Ascending aorta (tissue), 2 donors: ENCODE measurements at regions not wholly inside any gene's neighbourhood (a gene's known extent, or its start where the extent isn't known, plus 50 kb on each side); places are given as distances from the start of the nearest gene placed in this dataset.
A peak's percentile ranks its signal among the peaks of the same experiment; 100 is the strongest.

Experiments
- DNase-seq, 2 donors: peaks; one replicate each; pipeline ENCODE4 v3.0.0-alpha.2; 2019; ENCODE audit warnings: low spot score in 2 of 2
- H3K27ac ChIP-seq, 2 donors: fragments of 200-600 bp; sonication (generic); one replicate each; pipeline ENCODE4 v1.5.1; 2016 to 2017; ENCODE audit warnings: mild to moderate bottlenecking in 1 of 2
- H3K27me3 ChIP-seq: fragments of 200-600 bp; sonication (generic); one replicate; pipeline ENCODE4 v1.5.1; 2017
- H3K36me3 ChIP-seq, 2 donors: fragments of 200-600 bp; sonication (generic); one replicate each; pipeline ENCODE4 v1.5.1; 2016
- H3K4me1 ChIP-seq, 2 donors: fragments of 200-600 bp; sonication (generic); one replicate each; pipeline ENCODE4 v1.5.1; 2016 to 2017; ENCODE audit warnings: mild to moderate bottlenecking in 1 of 2
- H3K4me3 ChIP-seq, 2 donors: fragments of 200-600 bp; sonication (generic); one replicate each; pipeline ENCODE4 v1.5.1; 2016 to 2017; ENCODE audit warnings: mild to moderate bottlenecking in 1 of 2
- H3K9me3 ChIP-seq, 2 donors: fragments of 200-600 bp; sonication (generic); one replicate each; pipeline ENCODE4 v1.5.1; 2016
- intact Hi-C: fragments of 100-400 bp; cut with DNase I; formaldehyde crosslinking; loops from one replicate; pipeline ENCODE4 v1.15.1; 2023
- TF ChIP-seq, protein P1 (sequence below), 3 experiments: fragments of 200-600 bp in 2 of 3; fragments of 450-650 bp in 1 of 3; sonication (generic) in 2 of 3; IDR thresholded peaks; one replicate each; pipeline ENCODE4 v1.5.1; 2016 to 2019; ENCODE audit warnings: antibody characterized with exemption in 3 of 3, mild to moderate bottlenecking in 1 of 3, moderate library complexity in 1 of 3

- H3K4me3 ChIP-seq, result peak overlapping the region in 1 of 2 donors; percentile 27
- H3K4me1 ChIP-seq, result peaks cover 19 to 22% of the 10 kb centered on the region in 2 donors
- H3K27me3 ChIP-seq, result no peaks in the 10 kb centered on the region
- DNase-seq, result peak; percentile 85 to 99
- intact Hi-C loops, result loop anchor here (5.0 to 10.0 kb wide), 3 partner anchors 191 to 994 kb away; partner anchors contain the start of gene OTULIN
- H3K27ac ChIP-seq, result peak overlapping the region; percentile 91 to 92
- no peaks in the 10 kb centered on the region for H3K9me3 ChIP-seq
- H3K36me3 ChIP-seq, result no peaks in the 10 kb centered on the region
- TF ChIP-seq, protein P1, sequence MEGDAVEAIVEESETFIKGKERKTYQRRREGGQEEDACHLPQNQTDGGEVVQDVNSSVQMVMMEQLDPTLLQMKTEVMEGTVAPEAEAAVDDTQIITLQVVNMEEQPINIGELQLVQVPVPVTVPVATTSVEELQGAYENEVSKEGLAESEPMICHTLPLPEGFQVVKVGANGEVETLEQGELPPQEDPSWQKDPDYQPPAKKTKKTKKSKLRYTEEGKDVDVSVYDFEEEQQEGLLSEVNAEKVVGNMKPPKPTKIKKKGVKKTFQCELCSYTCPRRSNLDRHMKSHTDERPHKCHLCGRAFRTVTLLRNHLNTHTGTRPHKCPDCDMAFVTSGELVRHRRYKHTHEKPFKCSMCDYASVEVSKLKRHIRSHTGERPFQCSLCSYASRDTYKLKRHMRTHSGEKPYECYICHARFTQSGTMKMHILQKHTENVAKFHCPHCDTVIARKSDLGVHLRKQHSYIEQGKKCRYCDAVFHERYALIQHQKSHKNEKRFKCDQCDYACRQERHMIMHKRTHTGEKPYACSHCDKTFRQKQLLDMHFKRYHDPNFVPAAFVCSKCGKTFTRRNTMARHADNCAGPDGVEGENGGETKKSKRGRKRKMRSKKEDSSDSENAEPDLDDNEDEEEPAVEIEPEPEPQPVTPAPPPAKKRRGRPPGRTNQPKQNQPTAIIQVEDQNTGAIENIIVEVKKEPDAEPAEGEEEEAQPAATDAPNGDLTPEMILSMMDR (IDR thresholded peaks at IDR 0.05), result no peak
Observed at GRCh38 chr5:15008476-15008875, 136.9 kb upstream of the ANKH start.

DNA sequence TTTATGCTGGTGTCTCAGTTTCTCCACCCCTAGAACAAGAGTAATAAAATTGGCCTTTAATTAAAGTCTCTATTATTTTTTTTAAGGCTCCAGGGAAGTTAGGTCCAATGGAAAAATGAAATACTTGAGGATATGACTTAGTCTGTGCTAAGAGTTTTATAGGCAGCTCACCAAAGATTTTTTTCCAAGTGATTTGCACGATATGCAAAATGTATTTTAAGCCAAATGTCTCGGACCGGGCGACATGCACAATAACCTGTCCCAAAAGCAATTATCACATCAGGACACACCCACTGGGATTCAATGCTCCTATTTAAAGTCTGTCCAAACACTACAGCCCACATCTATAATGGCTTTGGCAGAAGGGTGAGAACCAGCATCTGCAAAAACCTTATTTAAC is 136.1 kb upstream of the ANKH start:
- intact Hi-C loops, result loop anchor here (5.0 to 10.0 kb wide), 3 partner anchors 190 to 993 kb away; partner anchors contain the start of gene OTULIN
- Histone ChIP-seq H3K4me1 (peaks cover 20 to 22% of the 10 kb centered on the region in 2 donors), H3K27me3 (no peaks in the 10 kb centered on the region), H3K9me3 (no peaks in the 10 kb centered on the region), H3K4me3 (peak overlapping the region in 1 of 2 donors; percentile 27), H3K27ac (peak overlapping the region; percentile 91 to 92), H3K36me3 (no peaks in the 10 kb centered on the region)
- TF ChIP-seq, protein P1 (IDR thresholded peaks at IDR 0.05), result no peak
- peak in 1 of 2 donors; percentile 68 for DNase-seq

DNA sequence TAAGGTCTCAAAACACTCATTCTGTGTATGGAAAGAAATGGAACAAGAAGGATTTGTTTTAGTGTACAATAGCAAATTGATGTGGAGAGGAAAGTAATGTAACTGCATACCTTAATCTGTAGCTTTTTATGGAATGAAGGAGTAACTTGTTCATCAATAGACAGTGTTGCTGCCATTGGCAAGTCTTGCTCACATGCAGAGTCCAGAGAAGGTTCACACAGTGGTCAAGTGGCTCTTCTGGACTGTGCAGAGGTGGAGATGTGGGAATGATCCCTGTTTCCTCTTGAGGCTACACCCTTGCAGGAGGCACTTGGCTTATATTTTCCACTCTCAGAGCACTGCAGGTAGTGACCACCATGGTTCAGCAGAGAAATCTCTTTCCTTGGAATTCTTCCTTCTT is 132.9 kb upstream of the ANKH start:
- Histone ChIP-seq H3K36me3 (no peaks in the 10 kb centered on the region), H3K27me3 (no peaks in the 10 kb centered on the region), H3K9me3 (no peaks in the 10 kb centered on the region), H3K27ac (peak overlapping the region in 1 of 2 donors; percentile 8), H3K4me3 (no peak overlapping the region), H3K4me1 (peaks cover 15 to 17% of the 10 kb centered on the region in 2 donors)
- no peak for DNase-seq
- TF ChIP-seq, protein P1 (IDR thresholded peaks at IDR 0.05), result no peak
- intact Hi-C loops, result loop anchor here (10.0 kb wide), 1 partner anchor 990 kb away; no protein-coding TSS in a partner anchor

- TF ChIP-seq, protein P1 (IDR thresholded peaks at IDR 0.05), result peak; percentile 59 to 75 (median 62)
- Histone ChIP-seq H3K9me3 (no peaks in the 10 kb centered on the region), H3K36me3 (no peaks in the 10 kb centered on the region), H3K4me3 (no peak overlapping the region), H3K4me1 (peaks cover 7 to 14% of the 10 kb centered on the region in 2 donors), H3K27me3 (no peaks in the 10 kb centered on the region), H3K27ac (no peak overlapping the region)
- intact Hi-C loops, result loop anchor here (1.0 to 10.0 kb wide), 4 partner anchors 131 to 989 kb away; no protein-coding TSS in a partner anchor
- peak in 1 of 2 donors; percentile 81 for DNase-seq
Observed at GRCh38 chr5:15003511-15003920, 131.9 kb upstream of the ANKH start.

- intact Hi-C loops, result loop anchor here (1.0 to 10.0 kb wide), 4 partner anchors 130 to 988 kb away; no protein-coding TSS in a partner anchor
- H3K36me3 ChIP-seq, result no peaks in the 10 kb centered on the region
- DNase-seq, result no peak
- no peaks in the 10 kb centered on the region for H3K9me3 ChIP-seq
- no peak overlapping the region for H3K27ac ChIP-seq
- TF ChIP-seq, protein P1 (IDR thresholded peaks at IDR 0.05), result no peak
- no peak overlapping the region for H3K4me3 ChIP-seq
- H3K4me1 ChIP-seq, result peaks cover 7 to 9% of the 10 kb centered on the region in 2 donors
- H3K27me3 ChIP-seq, result no peaks in the 10 kb centered on the region
Observed at GRCh38 chr5:15002791-15003190, 131.2 kb upstream of the ANKH start.
